ENCODE measurements at regions not wholly inside any gene's neighbourhood (a gene's known extent, or its start where the extent isn't known, plus 50 kb on each side); places are given as distances from the start of the nearest gene placed in this dataset.
"Not testable (repeated sequence)": the region's sequence is repeated elsewhere in the genome, so short reads cannot be mapped to it uniquely, and the experiment has no call there.

DNA sequence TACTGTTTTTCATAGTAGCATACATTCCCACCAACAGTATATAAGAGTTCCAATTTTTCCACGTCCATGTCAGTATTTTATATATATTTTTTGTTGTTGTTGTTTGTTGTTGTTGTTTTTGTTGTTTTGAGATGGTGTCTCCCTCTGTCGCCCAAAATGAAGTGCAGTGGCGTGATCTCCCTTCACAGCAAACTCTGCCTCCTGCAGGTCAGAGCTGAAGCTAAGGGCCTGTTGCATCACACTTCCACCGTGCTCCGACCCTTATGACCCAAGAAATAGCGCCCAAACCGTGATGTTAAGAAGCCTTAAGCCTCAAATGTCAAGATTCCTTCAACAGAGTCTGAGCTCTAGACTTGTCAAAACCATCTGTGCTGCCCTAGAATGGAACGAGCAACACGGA, 2032.3 kb downstream of the MRPL39 start:
- intact Hi-C loops (cut with DNase I): no loop called here
- ATAC-seq (no peak), DNase-seq (no peak)
- no peaks in the 10 kb centered on the region for H3K4me1 ChIP-seq
- 75 to 82% (median 76%) methylated on average over 9 of the region's 9 CpGs for WGBS, 3 donors
- no peak overlapping the region for H3K27ac ChIP-seq
- no peaks in the 10 kb centered on the region for H3K27me3 ChIP-seq (ENCODE audit: insufficient read depth in 3 of 3, low read length in 2 of 3)
- H3K36me3 ChIP-seq (ENCODE audit: insufficient read depth in 1 of 2, low read depth in 1 of 2): no peaks in the 10 kb centered on the region
- no peak for TF ChIP-seq CTCF (IDR thresholded peaks at IDR 0.05)
- H3K4me3 ChIP-seq: no peak overlapping the region
- no peaks in the 10 kb centered on the region for H3K9me3 ChIP-seq

DNA sequence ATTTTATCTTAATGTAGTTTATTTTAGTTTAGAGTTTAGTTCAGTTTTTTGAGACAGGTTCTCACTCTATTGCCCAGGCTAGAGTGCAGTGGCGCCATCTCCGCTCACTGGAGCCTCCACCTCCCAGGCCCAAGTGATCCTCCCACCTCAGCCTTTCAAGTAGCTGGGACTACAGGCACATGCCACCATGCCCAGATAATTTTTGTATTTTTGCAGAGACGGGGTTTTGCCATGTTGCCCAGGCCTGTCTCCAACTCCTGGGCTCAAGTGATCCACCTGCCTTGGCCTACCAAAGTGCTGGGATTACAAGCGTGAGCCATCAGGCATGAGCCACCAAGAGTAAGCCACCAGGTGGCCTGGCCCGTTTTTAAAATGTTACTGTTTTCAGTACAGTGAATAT, 2058.4 kb downstream of the MRPL39 start:
- DNase-seq; H3K27ac ChIP-seq; H3K27me3 ChIP-seq (ENCODE audit: insufficient read depth in 3 of 3, low read length in 2 of 3); H3K36me3 ChIP-seq (ENCODE audit: insufficient read depth in 1 of 2, low read depth in 1 of 2); intact Hi-C loops (cut with DNase I); H3K9me3 ChIP-seq; ATAC-seq; H3K4me3 ChIP-seq; H3K4me1 ChIP-seq: not testable (repeated sequence)
- whole genome bisulfite sequencing, 3 donors: 69 to 77% (median 72%) methylated on average over 5 of the region's 5 CpGs

DNA sequence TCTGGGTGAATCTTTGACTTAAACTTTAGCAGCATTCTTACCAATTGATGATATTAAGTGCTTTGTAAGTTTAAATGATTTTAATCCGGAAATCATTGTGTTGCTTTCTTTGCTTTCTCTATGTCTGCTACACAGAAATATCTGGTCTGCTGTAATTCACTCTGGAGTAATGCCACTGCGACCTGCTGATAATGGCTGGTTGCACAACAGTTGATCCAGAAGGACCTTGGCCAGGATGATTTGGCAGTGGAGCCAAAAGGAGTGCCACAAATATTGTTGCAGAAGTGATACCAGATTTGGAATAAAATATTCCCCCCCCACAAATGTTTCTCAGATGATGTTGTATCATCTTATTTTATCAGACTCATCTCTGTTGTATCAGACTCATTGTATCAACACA, 2063.9 kb downstream of the MRPL39 start:
- no peaks in the 10 kb centered on the region for H3K9me3 ChIP-seq
- H3K36me3 ChIP-seq (ENCODE audit: insufficient read depth in 1 of 2, low read depth in 1 of 2): no peaks in the 10 kb centered on the region
- intact Hi-C loops (cut with DNase I): no loop called here
- TF ChIP-seq CTCF (IDR thresholded peaks at IDR 0.05): no peak
- DNase-seq (no peak), ATAC-seq (no peak)
- 51 to 56% (median 53%) methylated on average over 2 of the region's 2 CpGs for WGBS, 3 donors
- no peak overlapping the region for H3K4me3 ChIP-seq
- H3K4me1 ChIP-seq: no peaks in the 10 kb centered on the region
- no peaks in the 10 kb centered on the region for H3K27me3 ChIP-seq (ENCODE audit: insufficient read depth in 3 of 3, low read length in 2 of 3)
- no peak overlapping the region for H3K27ac ChIP-seq

GRCh38 chr21:23542097-23542496, 2065.2 kb downstream of the MRPL39 start:
- Histone ChIP-seq H3K4me1 (no peaks in the 10 kb centered on the region), H3K27me3 (ENCODE audit: insufficient read depth in 3 of 3, low read length in 2 of 3) (no peaks in the 10 kb centered on the region), H3K9me3 (no peaks in the 10 kb centered on the region), H3K4me3 (no peak overlapping the region), H3K27ac (no peak overlapping the region), H3K36me3 (ENCODE audit: insufficient read depth in 1 of 2, low read depth in 1 of 2) (no peaks in the 10 kb centered on the region)
- intact Hi-C loops (cut with DNase I): no loop called here
- ATAC-seq: no peak
- no peak for TF ChIP-seq CTCF (IDR thresholded peaks at IDR 0.05)
- no peak for DNase-seq
- 70 to 78% (median 72%) methylated on average over 1 of the region's 1 CpG for WGBS, 3 donors

DNA sequence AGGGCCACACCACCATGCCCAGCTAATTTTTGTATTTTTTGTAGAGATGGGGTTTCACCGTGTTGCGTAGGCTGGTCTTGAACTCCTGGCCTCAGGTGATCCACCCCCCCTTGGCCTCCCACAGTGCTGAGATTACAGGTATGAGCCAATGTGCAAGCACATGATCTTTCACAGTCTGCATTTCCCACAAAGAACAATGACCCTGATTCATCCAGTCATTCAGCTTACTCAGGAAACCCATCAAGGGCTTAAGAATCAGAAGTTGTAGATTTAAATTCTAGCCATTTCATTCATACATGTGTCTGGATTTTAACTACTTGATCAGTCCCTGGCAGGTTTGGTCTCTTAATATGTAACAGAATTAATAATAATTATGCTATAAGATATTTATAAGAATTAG, 2065.7 kb downstream of the MRPL39 start:
- Histone ChIP-seq H3K27ac (no peak overlapping the region), H3K4me1 (no peaks in the 10 kb centered on the region), H3K27me3 (ENCODE audit: insufficient read depth in 3 of 3, low read length in 2 of 3) (no peaks in the 10 kb centered on the region), H3K36me3 (ENCODE audit: insufficient read depth in 1 of 2, low read depth in 1 of 2) (no peaks in the 10 kb centered on the region), H3K9me3 (no peaks in the 10 kb centered on the region), H3K4me3 (no peak overlapping the region)
- TF ChIP-seq CTCF (IDR thresholded peaks at IDR 0.05): no peak
- no peak for ATAC-seq
- 95 to 98% (median 98%) methylated on average over 2 of the region's 2 CpGs for WGBS, 3 donors
- intact Hi-C loops (cut with DNase I): no loop called here
- DNase-seq: no peak

All from psoas muscle (tissue), 7 donors.